Psoas muscle (tissue), 7 donors: ENCODE measurements at regions not wholly inside any gene's neighbourhood (a gene's known extent, or its start where the extent isn't known, plus 50 kb on each side); places are given as distances from the start of the nearest gene placed in this dataset.

ENCODE experiments used
- ATAC-seq, 4 donors: fragments of 200-7000 bp; cut with Tn5 transposase; one replicate each; pipeline ENCODE4 v1.9.1; 2020; ENCODE audit warnings: moderate library complexity in 3 of 4, mild to moderate bottlenecking in 2 of 4
- DNase-seq, 2 donors: peaks; one replicate each; pipeline ENCODE4 v3.0.0-alpha.2; 2020
- H3K27ac ChIP-seq: fragments of 200-600 bp; one replicate; pipeline ENCODE4 v1.8.0; 2022
- H3K27me3 ChIP-seq, 3 donors: fragments of 200-600 bp in 1 of 3; one replicate each; pipeline versions ENCODE4 v1.6.1 to v1.8.0; 2013 to 2022; ENCODE audit warnings: low read length in 2 of 3, mild to moderate bottlenecking in 2 of 3, moderate library complexity in 1 of 3; ENCODE audit not compliant: insufficient read depth in 3 of 3
- H3K36me3 ChIP-seq, 2 donors: fragments of 200-600 bp in 1 of 2; one replicate each; pipeline versions ENCODE4 v1.6.1 to v1.8.0; 2013 to 2022; ENCODE audit warnings: low read depth in 1 of 2, mild to moderate bottlenecking in 1 of 2, moderate library complexity in 1 of 2; ENCODE audit not compliant: insufficient read depth in 1 of 2
- H3K4me1 ChIP-seq: fragments of 200-600 bp; one replicate; pipeline ENCODE4 v1.8.0; 2022
- H3K4me3 ChIP-seq: fragments of 200-600 bp; one replicate; pipeline ENCODE4 v1.8.0; 2022; ENCODE audit warnings: mild to moderate bottlenecking
- H3K9me3 ChIP-seq: fragments of 200-600 bp; one replicate; pipeline ENCODE4 v1.8.0; 2022
- WGBS, 3 donors: extraction: QIAGEN DNeasy Blood & Tissue Kit; methylation state at CpG; one replicate each; pipeline versions ENCODE4 v1.1.6 to v1.1.7; 2013; 5-methylcytosine and 5-hydroxymethylcytosine counted together
- intact Hi-C, 2 donors: fragments of 100-400 bp; cut with DNase I; formaldehyde crosslinking; loops; one replicate each; pipeline versions ENCODE4 v1.11.0 to v1.14.2; 2022
- TF ChIP-seq, protein P1 (sequence below): fragments of 200-600 bp; IDR thresholded peaks from one replicate; pipeline ENCODE4 v1.8.0; 2022; ENCODE audit warnings: antibody characterized with exemption
- donor health status: healthy with polysubstance abuse.
- donor health status: DM: no; HTN: no; CAD: no; lungs with moderate emphysema.
- donor health status: Bipolar disorder and iron deficiency.
- donor health status: healthy.
- donor health status: DM: yes; HTN: yes; CAD: no.
- donor health status: DM: no; HTN: no; CAD: no.
- donor health status: DM: yes; HTN: yes; CAD: no.

- intact Hi-C loops = no loop called here
- Histone ChIP-seq H3K27ac (no peak overlapping the region), H3K9me3 (no peaks in the 10 kb centered on the region), H3K4me3 (no peak overlapping the region), H3K27me3 (no peaks in the 10 kb centered on the region), H3K36me3 (no peaks in the 10 kb centered on the region), H3K4me1 (no peaks in the 10 kb centered on the region)
- TF ChIP-seq, protein P1, sequence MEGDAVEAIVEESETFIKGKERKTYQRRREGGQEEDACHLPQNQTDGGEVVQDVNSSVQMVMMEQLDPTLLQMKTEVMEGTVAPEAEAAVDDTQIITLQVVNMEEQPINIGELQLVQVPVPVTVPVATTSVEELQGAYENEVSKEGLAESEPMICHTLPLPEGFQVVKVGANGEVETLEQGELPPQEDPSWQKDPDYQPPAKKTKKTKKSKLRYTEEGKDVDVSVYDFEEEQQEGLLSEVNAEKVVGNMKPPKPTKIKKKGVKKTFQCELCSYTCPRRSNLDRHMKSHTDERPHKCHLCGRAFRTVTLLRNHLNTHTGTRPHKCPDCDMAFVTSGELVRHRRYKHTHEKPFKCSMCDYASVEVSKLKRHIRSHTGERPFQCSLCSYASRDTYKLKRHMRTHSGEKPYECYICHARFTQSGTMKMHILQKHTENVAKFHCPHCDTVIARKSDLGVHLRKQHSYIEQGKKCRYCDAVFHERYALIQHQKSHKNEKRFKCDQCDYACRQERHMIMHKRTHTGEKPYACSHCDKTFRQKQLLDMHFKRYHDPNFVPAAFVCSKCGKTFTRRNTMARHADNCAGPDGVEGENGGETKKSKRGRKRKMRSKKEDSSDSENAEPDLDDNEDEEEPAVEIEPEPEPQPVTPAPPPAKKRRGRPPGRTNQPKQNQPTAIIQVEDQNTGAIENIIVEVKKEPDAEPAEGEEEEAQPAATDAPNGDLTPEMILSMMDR = no peak
- 31 to 49% (median 31%) methylated on average over 6 of the region's 6 CpGs for WGBS, 3 donors
- DNase-seq = peak; percentile 28 to 57
- ATAC-seq = peak in 2 of 4 donors; percentile 56 to 71
Measured at GRCh38 chr13:51534041-51534817, 50.0 kb upstream of the WDFY2 start.
